ENCODE measurements at regions not wholly inside any gene's neighbourhood (a gene's known extent, or its start where the extent isn't known, plus 50 kb on each side); places are given as distances from the start of the nearest gene placed in this dataset.

- FAIRE-seq, result no peak
- Histone ChIP-seq H3K9me3 (ENCODE audit: control insufficient read depth in 2 of 2, insufficient read depth in 1 of 2, low read depth in 1 of 2, low read length in 1 of 2) (no peaks in the 10 kb centered on the region), H3K36me3 (ENCODE audit: control insufficient read depth in 3 of 3, insufficient read depth in 2 of 3, low read depth in 1 of 3, low read length in 3 of 3) (no peaks in the 10 kb centered on the region), H3K27me3 (ENCODE audit: control insufficient read depth in 3 of 3, insufficient read depth in 3 of 3, low read length in 3 of 3) (peaks cover 0 to 2% (median 0%) of the 10 kb centered on the region in 3 donors), H3K4me1 (ENCODE audit: control insufficient read depth in 3 of 3, insufficient read depth in 2 of 3, low read depth in 1 of 3, low read length in 2 of 3) (no peaks in the 10 kb centered on the region), H3K27ac (ENCODE audit: low read depth in 1 of 3, low read length in 2 of 3) (no peak overlapping the region), H3K4me3 (ENCODE audit: low read depth in 1 of 3, low read length in 3 of 3) (no peak overlapping the region)
- WGBS, 3 donors, result 10 to 13% (median 11%) methylated on average over 2 of the region's 2 CpGs
- no peak for DNase-seq
Observed at GRCh38 chr16:47884116-47884725, 271.6 kb downstream of the ABCC12 start.

- Histone ChIP-seq H3K27ac (ENCODE audit: low read depth in 1 of 3, low read length in 2 of 3) (no peak overlapping the region), H3K4me3 (ENCODE audit: low read depth in 1 of 3, low read length in 3 of 3) (no peak overlapping the region), H3K36me3 (ENCODE audit: control insufficient read depth in 3 of 3, insufficient read depth in 2 of 3, low read depth in 1 of 3, low read length in 3 of 3) (no peaks in the 10 kb centered on the region), H3K4me1 (ENCODE audit: control insufficient read depth in 3 of 3, insufficient read depth in 2 of 3, low read depth in 1 of 3, low read length in 2 of 3) (no peaks in the 10 kb centered on the region), H3K27me3 (ENCODE audit: control insufficient read depth in 3 of 3, insufficient read depth in 3 of 3, low read length in 3 of 3) (no peaks in the 10 kb centered on the region), H3K9me3 (ENCODE audit: control insufficient read depth in 2 of 2, insufficient read depth in 1 of 2, low read depth in 1 of 2, low read length in 1 of 2) (no peaks in the 10 kb centered on the region)
- FAIRE-seq (no peak), DNase-seq (no peak)
- 67 to 79% (median 73%) methylated on average over 4 of the region's 4 CpGs for WGBS, 3 donors
Observed at GRCh38 chr16:47881574-47881973, 274.2 kb downstream of the ABCC12 start.

GRCh38 chr16:47880653-47881052 lies 275.1 kb downstream of the ABCC12 start:
- Histone ChIP-seq H3K9me3 (ENCODE audit: control insufficient read depth in 2 of 2, insufficient read depth in 1 of 2, low read depth in 1 of 2, low read length in 1 of 2) (no peaks in the 10 kb centered on the region), H3K36me3 (ENCODE audit: control insufficient read depth in 3 of 3, insufficient read depth in 2 of 3, low read depth in 1 of 3, low read length in 3 of 3) (no peaks in the 10 kb centered on the region), H3K4me3 (ENCODE audit: low read depth in 1 of 3, low read length in 3 of 3) (no peak overlapping the region), H3K27ac (ENCODE audit: low read depth in 1 of 3, low read length in 2 of 3) (no peak overlapping the region), H3K27me3 (ENCODE audit: control insufficient read depth in 3 of 3, insufficient read depth in 3 of 3, low read length in 3 of 3) (no peaks in the 10 kb centered on the region), H3K4me1 (ENCODE audit: control insufficient read depth in 3 of 3, insufficient read depth in 2 of 3, low read depth in 1 of 3, low read length in 2 of 3) (no peaks in the 10 kb centered on the region)
- 89 to 96% (median 93%) methylated on average over 5 of the region's 5 CpGs for WGBS, 3 donors
- FAIRE-seq (no peak), DNase-seq (no peak)

- Histone ChIP-seq H3K27me3 (ENCODE audit: control insufficient read depth in 3 of 3, insufficient read depth in 3 of 3, low read length in 3 of 3) (no peaks in the 10 kb centered on the region), H3K4me3 (ENCODE audit: low read depth in 1 of 3, low read length in 3 of 3) (no peak overlapping the region), H3K27ac (ENCODE audit: low read depth in 1 of 3, low read length in 2 of 3) (no peak overlapping the region), H3K36me3 (ENCODE audit: control insufficient read depth in 3 of 3, insufficient read depth in 2 of 3, low read depth in 1 of 3, low read length in 3 of 3) (no peaks in the 10 kb centered on the region), H3K9me3 (ENCODE audit: control insufficient read depth in 2 of 2, insufficient read depth in 1 of 2, low read depth in 1 of 2, low read length in 1 of 2) (no peaks in the 10 kb centered on the region), H3K4me1 (ENCODE audit: control insufficient read depth in 3 of 3, insufficient read depth in 2 of 3, low read depth in 1 of 3, low read length in 2 of 3) (no peaks in the 10 kb centered on the region)
- DNase-seq, result no peak
- FAIRE-seq, result no peak
- 60 to 76% (median 65%) methylated on average over 3 of the region's 3 CpGs for WGBS, 3 donors
Observed at GRCh38 chr16:47877166-47877565, 278.6 kb downstream of the ABCC12 start.

- no peaks in the 10 kb centered on the region for H3K36me3 ChIP-seq (ENCODE audit: control insufficient read depth in 3 of 3, insufficient read depth in 2 of 3, low read depth in 1 of 3, low read length in 3 of 3)
- H3K27ac ChIP-seq (ENCODE audit: low read depth in 1 of 3, low read length in 2 of 3), result no peak overlapping the region
- DNase-seq (no peak), FAIRE-seq (no peak)
- no peaks in the 10 kb centered on the region for H3K4me1 ChIP-seq (ENCODE audit: control insufficient read depth in 3 of 3, insufficient read depth in 2 of 3, low read depth in 1 of 3, low read length in 2 of 3)
- H3K9me3 ChIP-seq (ENCODE audit: control insufficient read depth in 2 of 2, insufficient read depth in 1 of 2, low read depth in 1 of 2, low read length in 1 of 2), result no peaks in the 10 kb centered on the region
- 88 to 90% (median 90%) methylated on average over 7 of the region's 7 CpGs for WGBS, 3 donors
- no peak overlapping the region for H3K4me3 ChIP-seq (ENCODE audit: low read depth in 1 of 3, low read length in 3 of 3)
- no peaks in the 10 kb centered on the region for H3K27me3 ChIP-seq (ENCODE audit: control insufficient read depth in 3 of 3, insufficient read depth in 3 of 3, low read length in 3 of 3)
Observed at GRCh38 chr16:47876511-47876910, 279.3 kb downstream of the ABCC12 start.

- FAIRE-seq, result no peak
- H3K36me3 ChIP-seq (ENCODE audit: control insufficient read depth in 3 of 3, insufficient read depth in 2 of 3, low read depth in 1 of 3, low read length in 3 of 3), result no peaks in the 10 kb centered on the region
- H3K27me3 ChIP-seq (ENCODE audit: control insufficient read depth in 3 of 3, insufficient read depth in 3 of 3, low read length in 3 of 3), result no peaks in the 10 kb centered on the region
Observed at GRCh38 chr16:47873434-47873833, 282.4 kb downstream of the ABCC12 start.

GRCh38 chr16:47872225-47872624 lies 283.6 kb downstream of the ABCC12 start:
- Histone ChIP-seq H3K9me3 (ENCODE audit: control insufficient read depth in 2 of 2, insufficient read depth in 1 of 2, low read depth in 1 of 2, low read length in 1 of 2) (no peaks in the 10 kb centered on the region), H3K4me3 (ENCODE audit: low read depth in 1 of 3, low read length in 3 of 3) (no peak overlapping the region), H3K27ac (ENCODE audit: low read depth in 1 of 3, low read length in 2 of 3) (no peak overlapping the region), H3K36me3 (ENCODE audit: control insufficient read depth in 3 of 3, insufficient read depth in 2 of 3, low read depth in 1 of 3, low read length in 3 of 3) (no peaks in the 10 kb centered on the region), H3K4me1 (ENCODE audit: control insufficient read depth in 3 of 3, insufficient read depth in 2 of 3, low read depth in 1 of 3, low read length in 2 of 3) (no peaks in the 10 kb centered on the region), H3K27me3 (ENCODE audit: control insufficient read depth in 3 of 3, insufficient read depth in 3 of 3, low read length in 3 of 3) (no peaks in the 10 kb centered on the region)
- no peak for FAIRE-seq
- 73 to 76% (median 75%) methylated on average over 3 of the region's 3 CpGs for WGBS, 3 donors
- DNase-seq, result no peak

More at GRCh38 chr16:47873434-47873833, 282.4 kb downstream of the ABCC12 start:
- 72 to 81% (median 78%) methylated on average over 5 of the region's 5 CpGs for WGBS, 3 donors
- Histone ChIP-seq H3K27ac (ENCODE audit: low read depth in 1 of 3, low read length in 2 of 3) (no peak overlapping the region), H3K4me3 (ENCODE audit: low read depth in 1 of 3, low read length in 3 of 3) (no peak overlapping the region), H3K9me3 (ENCODE audit: control insufficient read depth in 2 of 2, insufficient read depth in 1 of 2, low read depth in 1 of 2, low read length in 1 of 2) (no peaks in the 10 kb centered on the region), H3K4me1 (ENCODE audit: control insufficient read depth in 3 of 3, insufficient read depth in 2 of 3, low read depth in 1 of 3, low read length in 2 of 3) (no peaks in the 10 kb centered on the region)
- DNase-seq, result no peak

GRCh38 chr16:47866423-47866822 lies 289.4 kb downstream of the ABCC12 start:
- H3K9me3 ChIP-seq (ENCODE audit: control insufficient read depth in 2 of 2, insufficient read depth in 1 of 2, low read depth in 1 of 2, low read length in 1 of 2), result no peaks in the 10 kb centered on the region
- no peak overlapping the region for H3K27ac ChIP-seq (ENCODE audit: low read depth in 1 of 3, low read length in 2 of 3)
- no peak overlapping the region for H3K4me3 ChIP-seq (ENCODE audit: low read depth in 1 of 3, low read length in 3 of 3)
- no peaks in the 10 kb centered on the region for H3K27me3 ChIP-seq (ENCODE audit: control insufficient read depth in 3 of 3, insufficient read depth in 3 of 3, low read length in 3 of 3)
- H3K4me1 ChIP-seq (ENCODE audit: control insufficient read depth in 3 of 3, insufficient read depth in 2 of 3, low read depth in 1 of 3, low read length in 2 of 3), result no peaks in the 10 kb centered on the region
- DNase-seq, result no peak
- H3K36me3 ChIP-seq (ENCODE audit: control insufficient read depth in 3 of 3, insufficient read depth in 2 of 3, low read depth in 1 of 3, low read length in 3 of 3), result no peaks in the 10 kb centered on the region
- 45 to 61% (median 54%) methylated on average over 4 of the region's 4 CpGs for WGBS, 3 donors
- FAIRE-seq, result no peak

- WGBS, 3 donors, result 67 to 74% (median 71%) methylated on average over 3 of the region's 3 CpGs
- H3K4me1 ChIP-seq (ENCODE audit: control insufficient read depth in 3 of 3, insufficient read depth in 2 of 3, low read depth in 1 of 3, low read length in 2 of 3), result no peaks in the 10 kb centered on the region
- no peaks in the 10 kb centered on the region for H3K36me3 ChIP-seq (ENCODE audit: control insufficient read depth in 3 of 3, insufficient read depth in 2 of 3, low read depth in 1 of 3, low read length in 3 of 3)
- FAIRE-seq, result no peak
- no peak for DNase-seq
- no peak overlapping the region for H3K4me3 ChIP-seq (ENCODE audit: low read depth in 1 of 3, low read length in 3 of 3)
- no peak overlapping the region for H3K27ac ChIP-seq (ENCODE audit: low read depth in 1 of 3, low read length in 2 of 3)
- H3K9me3 ChIP-seq (ENCODE audit: control insufficient read depth in 2 of 2, insufficient read depth in 1 of 2, low read depth in 1 of 2, low read length in 1 of 2), result no peaks in the 10 kb centered on the region
- no peaks in the 10 kb centered on the region for H3K27me3 ChIP-seq (ENCODE audit: control insufficient read depth in 3 of 3, insufficient read depth in 3 of 3, low read length in 3 of 3)
Observed at GRCh38 chr16:47865337-47865855, 290.4 kb downstream of the ABCC12 start.

Data from small intestine (tissue), 7 donors.